ENCODE measurements at regions not wholly inside any gene's neighbourhood (a gene's known extent, or its start where the extent isn't known, plus 50 kb on each side); places are given as distances from the start of the nearest gene placed in this dataset.

- ATAC-seq: no peak
- WGBS, 2 donors: 86 to 88% methylated on average over 5 of the region's 5 CpGs
- Histone ChIP-seq H3K4me3 (no peak overlapping the region), H3K36me3 (no peaks in the 10 kb centered on the region), H3K27me3 (peaks cover 0 to 9% (median 2%) of the 10 kb centered on the region in 7 donors), H3K4me1 (no peaks in the 10 kb centered on the region), H3K9me3 (no peaks in the 10 kb centered on the region), H3K27ac (no peak overlapping the region)
- intact Hi-C loops (cut with DNase I): no loop called here
- no peak for DNase-seq
- TF ChIP-seq CTCF (IDR thresholded peaks at IDR 0.05): no peak
Measured at GRCh38 chr18:5771343-5771742, 124.0 kb downstream of the TMEM200C start.

- intact Hi-C loops (cut with DNase I): no loop called here
- Histone ChIP-seq H3K36me3 (no peaks in the 10 kb centered on the region), H3K4me1 (no peaks in the 10 kb centered on the region), H3K9me3 (no peaks in the 10 kb centered on the region), H3K27me3 (peaks cover 0 to 9% (median 2%) of the 10 kb centered on the region in 7 donors), H3K4me3 (no peak overlapping the region), H3K27ac (no peak overlapping the region)
- 52 to 67% methylated on average over 4 of the region's 4 CpGs for WGBS, 2 donors
- TF ChIP-seq CTCF (IDR thresholded peaks at IDR 0.05): no peak
- DNase-seq: no peak
- no peak for ATAC-seq
Measured at GRCh38 chr18:5770176-5770575, 125.1 kb downstream of the TMEM200C start.

- Histone ChIP-seq H3K9me3 (no peaks in the 10 kb centered on the region), H3K27me3 (peaks cover 0 to 9% (median 2%) of the 10 kb centered on the region in 7 donors), H3K36me3 (no peaks in the 10 kb centered on the region), H3K4me1 (no peaks in the 10 kb centered on the region), H3K27ac (no peak overlapping the region), H3K4me3 (no peak overlapping the region)
- 84 to 86% methylated on average over 6 of the region's 6 CpGs for WGBS, 2 donors
- intact Hi-C loops (cut with DNase I): no loop called here
- no peak for ATAC-seq
- no peak for DNase-seq
- no peak for TF ChIP-seq CTCF (IDR thresholded peaks at IDR 0.05)
Measured at GRCh38 chr18:5768454-5768853, 126.9 kb downstream of the TMEM200C start.

- no peak overlapping the region for H3K27ac ChIP-seq
- ATAC-seq: no peak
- TF ChIP-seq CTCF (IDR thresholded peaks at IDR 0.05): no peak
- DNase-seq: no peak
- 26 to 31% methylated on average over 4 of the region's 4 CpGs for WGBS, 2 donors
- H3K4me1 ChIP-seq: no peaks in the 10 kb centered on the region
- peaks cover 0 to 37% (median 19%) of the 10 kb centered on the region in 7 donors for H3K27me3 ChIP-seq
- no peak overlapping the region for H3K4me3 ChIP-seq
- intact Hi-C loops (cut with DNase I): no loop called here
- H3K36me3 ChIP-seq: no peaks in the 10 kb centered on the region
- H3K9me3 ChIP-seq: no peaks in the 10 kb centered on the region
Measured at GRCh38 chr18:5759194-5759593, 136.1 kb downstream of the TMEM200C start.

All from heart right ventricle (tissue), 16 donors.